Erythroblast (primary cell): ENCODE measurements at regions not wholly inside any gene's neighbourhood (a gene's known extent, or its start where the extent isn't known, plus 50 kb on each side); places are given as distances from the start of the nearest gene placed in this dataset.

ENCODE experiments used
- GATA1 ChIP-seq: IDR thresholded peaks from 2 replicates; pipeline ENCODE4 v1.6.1; 2011; ENCODE audit warnings: low read depth, mild to moderate bottlenecking, control low read depth, low read length, moderate library complexity
- POLR2A ChIP-seq: IDR thresholded peaks from 2 replicates; pipeline ENCODE4 v1.6.1; 2011; ENCODE audit warnings: mild to moderate bottlenecking, low read length

DNA sequence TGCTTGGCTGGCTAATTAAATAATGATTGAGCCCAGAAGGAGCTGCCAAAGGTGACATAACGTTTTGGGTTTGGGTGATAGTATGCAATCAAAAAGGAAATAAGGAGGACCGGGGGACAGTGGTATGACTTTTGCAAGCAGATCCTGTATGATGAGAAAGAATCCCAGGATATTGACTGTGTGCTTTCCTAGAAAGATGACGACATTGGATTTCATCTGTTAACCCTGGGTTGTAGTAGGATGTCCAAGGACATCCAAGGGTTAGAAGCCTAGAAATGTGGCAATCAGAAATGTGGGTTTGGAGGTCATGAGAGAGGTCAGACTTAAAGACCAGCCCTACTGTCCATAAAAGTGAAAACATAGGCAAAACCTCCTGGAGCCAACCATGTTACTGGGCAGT, 50.3 kb upstream of the HMHB1 start:
- no peak for TF ChIP-seq POLR2A
- no peak for TF ChIP-seq GATA1
